HG02759 (cell line): ENCODE measurements at regions not wholly inside any gene's neighbourhood (a gene's known extent, or its start where the extent isn't known, plus 50 kb on each side); places are given as distances from the start of the nearest gene placed in this dataset.

ENCODE experiments used
- ATAC-seq: cut with Tn5 transposase; IDR thresholded peaks from one replicate; pipeline ENCODE4 v1.9.1; 2021; ENCODE audit warnings: mild to moderate bottlenecking, moderate library complexity; ENCODE audit not compliant: unreplicated experiment

- no peak for ATAC-seq
Measured at GRCh38 chr13:44199627-44200207, 173.9 kb upstream of the SERP2 start.

- ATAC-seq = no peak
Measured at GRCh38 chr13:44206434-44206833, 167.2 kb upstream of the SERP2 start.

DNA sequence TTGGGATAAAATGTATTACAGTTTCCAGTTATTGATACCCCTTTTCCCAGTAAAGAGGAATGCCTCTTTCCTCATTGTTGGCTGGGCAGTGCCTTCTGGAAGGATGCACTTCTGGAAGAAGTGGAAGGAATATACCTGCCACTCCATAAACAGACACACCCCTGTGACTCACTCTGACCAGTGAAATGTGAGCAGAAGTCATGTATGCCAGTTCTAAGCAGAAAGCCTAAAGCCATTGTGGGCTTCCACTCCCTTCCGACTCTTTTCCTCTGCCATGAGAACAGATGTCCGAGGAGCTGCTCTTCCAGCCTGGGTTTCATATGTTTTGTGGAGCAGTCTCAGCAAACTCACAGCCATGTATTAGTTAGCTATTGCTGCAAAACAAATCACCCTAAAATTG is 166.1 kb upstream of the SERP2 start:
- ATAC-seq = no peak

DNA sequence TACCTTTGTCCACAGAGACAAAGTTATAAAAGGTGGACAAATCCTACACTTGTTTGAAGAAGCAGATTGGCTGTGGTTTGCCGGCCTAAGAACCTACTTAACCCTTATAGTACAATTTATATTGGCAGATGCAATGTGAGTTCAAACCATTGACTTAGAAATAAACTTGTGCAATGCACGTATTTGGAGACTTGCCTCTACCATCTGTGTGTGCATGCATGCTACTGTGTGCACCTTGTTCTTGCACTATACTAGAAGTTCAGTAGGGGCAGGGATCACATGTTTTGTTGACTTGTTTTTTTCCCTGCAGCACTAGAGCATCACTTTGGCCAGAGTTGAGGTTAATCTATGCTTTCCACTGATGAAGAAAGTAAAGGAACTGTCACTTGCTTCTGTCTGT is 163.1 kb upstream of the SERP2 start:
- no peak for ATAC-seq

- ATAC-seq = no peak
Measured at GRCh38 chr13:44211286-44211685, 162.3 kb upstream of the SERP2 start.

GRCh38 chr13:44211704-44212346 is 161.8 kb upstream of the SERP2 start:
- ATAC-seq = no peak

DNA sequence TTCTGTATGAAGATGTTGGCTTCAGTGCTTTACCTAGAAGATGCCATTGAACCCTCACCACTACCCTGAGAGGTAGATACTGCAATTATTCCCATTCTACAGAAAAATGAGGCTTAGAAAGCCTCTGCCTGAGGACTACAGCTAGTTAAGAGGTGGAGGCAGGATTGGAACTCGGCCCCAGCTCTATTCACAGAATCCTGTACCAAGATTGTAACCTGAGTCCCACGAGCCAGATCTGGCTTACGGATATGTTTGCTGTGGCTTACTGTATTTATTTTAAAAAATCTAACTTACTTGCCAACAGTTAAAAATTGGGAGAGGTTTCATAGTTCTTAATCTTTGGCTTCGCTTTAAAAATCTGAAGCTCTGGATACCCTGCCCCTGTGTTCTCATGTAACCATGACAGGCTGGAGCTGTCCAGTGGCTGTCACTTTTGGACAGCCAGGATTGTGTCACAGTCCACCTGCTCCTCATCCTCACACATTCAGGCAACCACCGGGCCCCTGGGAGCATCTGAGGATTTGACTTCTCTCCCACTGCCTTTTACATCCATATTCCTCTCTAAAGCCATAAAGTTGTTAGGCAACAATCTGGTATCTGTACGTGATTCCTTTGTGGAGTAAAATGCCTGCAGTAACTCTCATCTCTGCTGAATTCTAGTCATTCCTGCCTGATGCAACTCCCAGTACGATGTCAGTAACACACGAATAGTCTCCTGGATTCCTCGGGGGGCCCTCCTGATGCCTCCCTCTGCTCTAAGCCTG is 160.8 kb upstream of the SERP2 start:
- ATAC-seq = no peak

- ATAC-seq = no peak
Measured at GRCh38 chr13:44218501-44219240, 155.0 kb upstream of the SERP2 start.

DNA sequence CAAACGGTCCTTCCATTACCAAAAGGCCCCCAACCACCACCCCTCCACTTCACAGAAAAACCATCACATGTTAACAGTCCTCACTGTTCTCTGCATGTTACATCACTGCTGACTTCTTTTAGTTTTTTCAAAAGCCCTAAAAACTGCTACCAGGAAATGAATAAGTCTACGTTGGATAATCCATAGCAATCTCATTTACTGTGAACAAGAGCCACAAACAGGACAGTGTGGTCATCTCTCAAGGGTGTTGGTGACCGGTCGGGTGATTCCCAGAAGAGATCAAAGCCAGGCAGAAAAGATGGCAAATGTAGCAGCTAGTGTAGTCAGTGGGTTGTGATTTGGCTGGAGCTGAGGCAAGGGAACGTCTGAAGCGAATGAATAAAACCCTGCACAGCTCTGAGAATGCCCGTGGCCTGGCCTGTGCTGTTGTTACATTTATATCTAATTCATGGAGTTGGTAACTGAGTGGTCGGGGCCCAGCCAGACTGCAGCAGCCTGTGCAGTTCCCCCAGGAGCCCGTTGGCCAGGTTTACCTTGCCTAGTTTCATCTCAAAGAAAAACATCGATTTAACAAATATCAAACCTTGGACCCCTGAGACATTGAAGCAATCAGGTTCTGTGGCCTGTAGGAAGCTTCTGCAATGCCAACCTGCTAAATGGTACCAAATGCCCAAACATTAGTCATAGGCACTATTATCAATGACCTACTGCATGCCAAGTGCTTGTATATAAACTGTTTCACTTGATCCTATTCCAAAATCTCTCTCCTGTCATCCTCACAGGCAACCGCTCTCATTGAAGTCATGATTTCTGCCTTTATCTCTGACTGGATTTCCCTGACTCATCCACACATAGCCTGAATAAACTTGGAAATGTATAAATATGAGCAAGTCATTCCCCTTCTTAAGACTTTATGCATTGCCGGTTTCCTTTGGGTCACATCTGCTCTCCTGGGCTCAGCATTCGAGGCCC is 153.8 kb upstream of the SERP2 start:
- no peak for ATAC-seq

DNA sequence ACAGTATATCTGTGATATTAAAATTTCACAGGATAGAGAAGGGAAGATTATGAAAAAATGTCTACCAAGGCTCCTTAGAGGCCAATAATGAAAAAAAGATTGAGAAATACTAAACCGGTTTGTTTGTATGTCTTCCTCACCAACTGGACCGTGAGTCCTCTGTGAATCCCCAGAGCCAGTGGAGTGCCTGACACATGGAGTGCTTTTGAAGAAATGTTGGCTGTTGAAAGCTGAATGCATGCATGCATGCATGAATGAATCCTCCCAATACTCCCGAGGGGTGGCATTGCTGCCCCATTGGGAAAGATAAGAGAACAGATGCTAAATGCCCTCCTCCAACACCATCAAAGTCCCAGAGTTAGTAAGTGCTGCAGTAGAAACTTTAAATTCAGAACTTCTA is 152.7 kb upstream of the SERP2 start:
- ATAC-seq = no peak

DNA sequence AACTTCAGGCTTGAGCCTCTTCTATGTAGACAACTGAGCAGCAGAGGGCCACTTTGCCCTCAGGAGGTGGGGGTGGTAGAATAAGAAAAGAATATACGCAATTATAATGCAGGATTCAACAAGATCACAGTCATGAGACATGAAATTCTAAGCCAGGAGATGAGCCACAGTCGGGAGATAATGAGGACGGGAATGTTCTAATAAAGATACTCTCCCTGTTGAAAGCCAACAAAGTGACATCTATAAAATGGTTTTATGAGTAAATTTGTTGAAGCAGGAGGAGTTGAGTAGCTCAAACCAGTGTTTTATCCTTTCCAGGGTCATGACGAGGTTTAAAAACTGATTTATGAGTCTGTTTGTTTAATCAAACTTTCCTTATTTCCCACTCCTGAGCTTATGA is 152.0 kb upstream of the SERP2 start:
- no peak for ATAC-seq

GRCh38 chr13:44223770-44224444 is 149.7 kb upstream of the SERP2 start:
- ATAC-seq = no peak

- ATAC-seq = no peak
Measured at GRCh38 chr13:44224450-44225149, 149.0 kb upstream of the SERP2 start.

DNA sequence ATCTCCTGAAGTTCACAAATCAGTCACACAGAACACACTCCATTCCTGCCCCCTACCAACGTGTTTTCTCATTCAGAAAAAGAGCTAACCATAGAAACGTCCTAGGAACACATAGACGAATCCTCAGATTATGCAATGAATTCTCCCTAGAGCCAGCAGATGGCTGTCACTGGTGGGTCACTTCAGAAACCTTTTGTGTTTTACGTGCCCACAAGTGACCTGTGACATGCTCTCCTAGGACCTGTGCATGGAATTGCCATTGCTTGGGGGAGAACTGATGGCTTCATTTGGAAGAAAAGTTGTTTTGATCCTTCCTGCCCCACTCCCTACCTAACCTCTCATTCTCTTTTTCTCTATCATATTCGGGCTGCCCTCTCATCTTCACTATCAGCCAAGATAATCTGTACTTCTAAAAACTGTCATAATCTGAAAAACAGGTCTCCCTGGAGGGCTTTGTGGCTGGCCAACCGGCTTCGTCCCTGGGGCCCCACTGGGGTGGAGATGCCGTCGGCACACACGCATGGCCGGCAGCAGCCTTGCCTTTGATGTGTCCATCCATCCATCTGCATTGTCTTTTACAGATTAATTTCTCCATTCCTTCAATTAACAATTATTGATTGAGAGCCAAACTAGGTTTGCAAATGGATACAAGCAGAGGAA is 144.1 kb upstream of the SERP2 start:
- ATAC-seq = no peak

- ATAC-seq = no peak
Measured at GRCh38 chr13:44230071-44230470, 143.6 kb upstream of the SERP2 start.

DNA sequence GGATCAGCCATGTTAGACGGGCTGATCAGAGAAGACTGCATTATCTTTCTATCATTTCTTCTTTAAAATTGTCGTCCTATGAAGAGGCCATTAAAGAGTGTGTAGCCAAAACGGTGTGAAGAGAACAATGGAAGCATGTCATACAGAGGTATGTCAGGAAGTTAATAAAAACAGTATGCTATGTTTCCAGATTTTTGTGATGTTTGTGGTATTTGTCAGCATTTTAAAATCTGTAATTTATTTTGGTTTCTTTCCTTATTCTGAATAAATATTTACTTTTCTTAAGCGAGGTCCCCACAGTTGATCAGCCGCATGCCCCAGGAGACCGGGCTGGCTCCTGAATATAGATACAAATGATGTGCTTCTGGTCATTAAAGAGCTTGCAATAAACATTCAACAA is 142.9 kb upstream of the SERP2 start:
- no peak for ATAC-seq

- no peak for ATAC-seq
Measured at GRCh38 chr13:44231786-44232516, 141.7 kb upstream of the SERP2 start.

- ATAC-seq = no peak
Measured at GRCh38 chr13:44232774-44233173, 140.8 kb upstream of the SERP2 start.
